DND-41 (cell line): ENCODE measurements at regions not wholly inside any gene's neighbourhood (a gene's known extent, or its start where the extent isn't known, plus 50 kb on each side); places are given as distances from the start of the nearest gene placed in this dataset.

Experiments
- EZH2 ChIP-seq: IDR thresholded peaks from 3 replicates; pipeline ENCODE4 v1.6.1; 2012; ENCODE audit warnings: borderline replicate concordance, low read depth, mild to moderate bottlenecking, moderate library complexity, low read length, inconsistent platforms; ENCODE audit not compliant: severe bottlenecking
- TF ChIP-seq, protein P1 (sequence below): IDR thresholded peaks from 2 replicates; pipeline ENCODE4 v1.5.1; 2012; ENCODE audit warnings: borderline replicate concordance, low read length, moderate library complexity, mild to moderate bottlenecking; ENCODE audit not compliant: poor library complexity, severe bottlenecking; ENCODE audit errors: extremely low read depth

DNA sequence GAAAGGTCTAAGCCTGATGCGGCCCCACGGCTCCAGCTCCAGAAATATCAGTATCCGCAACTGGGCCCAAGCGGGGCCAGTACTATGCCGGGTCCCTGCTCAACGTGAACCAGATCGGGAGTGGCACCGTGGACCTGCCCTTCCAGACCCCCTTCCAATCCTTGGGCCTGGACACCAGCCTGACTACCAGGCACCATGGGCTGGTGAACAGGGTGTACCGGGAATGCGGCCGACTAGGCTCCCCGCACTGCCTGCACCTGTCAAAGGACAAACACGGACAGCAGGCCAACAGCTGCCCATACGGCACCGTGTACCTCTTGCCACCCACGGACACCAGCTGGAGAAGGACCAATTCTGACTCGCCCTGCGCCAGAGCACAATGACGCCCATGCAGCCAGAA, 1196.9 kb upstream of the CHAC2 start:
- TF ChIP-seq, protein P1, sequence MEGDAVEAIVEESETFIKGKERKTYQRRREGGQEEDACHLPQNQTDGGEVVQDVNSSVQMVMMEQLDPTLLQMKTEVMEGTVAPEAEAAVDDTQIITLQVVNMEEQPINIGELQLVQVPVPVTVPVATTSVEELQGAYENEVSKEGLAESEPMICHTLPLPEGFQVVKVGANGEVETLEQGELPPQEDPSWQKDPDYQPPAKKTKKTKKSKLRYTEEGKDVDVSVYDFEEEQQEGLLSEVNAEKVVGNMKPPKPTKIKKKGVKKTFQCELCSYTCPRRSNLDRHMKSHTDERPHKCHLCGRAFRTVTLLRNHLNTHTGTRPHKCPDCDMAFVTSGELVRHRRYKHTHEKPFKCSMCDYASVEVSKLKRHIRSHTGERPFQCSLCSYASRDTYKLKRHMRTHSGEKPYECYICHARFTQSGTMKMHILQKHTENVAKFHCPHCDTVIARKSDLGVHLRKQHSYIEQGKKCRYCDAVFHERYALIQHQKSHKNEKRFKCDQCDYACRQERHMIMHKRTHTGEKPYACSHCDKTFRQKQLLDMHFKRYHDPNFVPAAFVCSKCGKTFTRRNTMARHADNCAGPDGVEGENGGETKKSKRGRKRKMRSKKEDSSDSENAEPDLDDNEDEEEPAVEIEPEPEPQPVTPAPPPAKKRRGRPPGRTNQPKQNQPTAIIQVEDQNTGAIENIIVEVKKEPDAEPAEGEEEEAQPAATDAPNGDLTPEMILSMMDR: no peak
- no peak for TF ChIP-seq EZH2
